Stomach smooth muscle (tissue), 2 donors: ENCODE measurements at regions not wholly inside any gene's neighbourhood (a gene's known extent, or its start where the extent isn't known, plus 50 kb on each side); places are given as distances from the start of the nearest gene placed in this dataset.

Experiments used
- H3K27ac ChIP-seq: one replicate; pipeline ENCODE4 v1.7.0; 2013; ENCODE audit warnings: mild to moderate bottlenecking, low read length, inconsistent platforms
- H3K27me3 ChIP-seq, 2 donors: one replicate each; pipeline ENCODE4 v1.7.0; 2013; ENCODE audit warnings: low read length in 2 of 2; ENCODE audit not compliant: insufficient read depth in 2 of 2, control insufficient read depth in 1 of 2
- H3K36me3 ChIP-seq, 2 donors: one replicate each; pipeline ENCODE4 v1.7.0; 2013; ENCODE audit warnings: low read length in 2 of 2; ENCODE audit not compliant: control insufficient read depth in 2 of 2, insufficient read depth in 2 of 2
- H3K4me1 ChIP-seq: one replicate; pipeline ENCODE4 v1.7.0; 2013; ENCODE audit warnings: low read length; ENCODE audit not compliant: control insufficient read depth, insufficient read depth
- H3K4me3 ChIP-seq, 2 donors: one replicate each; pipeline ENCODE4 v1.7.0; 2013; ENCODE audit warnings: low read length in 2 of 2
- H3K9ac ChIP-seq, 2 donors: one replicate each; pipeline ENCODE4 v1.7.0; 2013; ENCODE audit warnings: low read length in 2 of 2, mild to moderate bottlenecking in 1 of 2
- H3K9me3 ChIP-seq, 2 donors: one replicate each; pipeline ENCODE4 v1.7.0; 2013; ENCODE audit warnings: low read length in 2 of 2; ENCODE audit not compliant: control insufficient read depth in 2 of 2
- donor health status: healthy.
- donor health status: Pancreatic carcinoma.

DNA sequence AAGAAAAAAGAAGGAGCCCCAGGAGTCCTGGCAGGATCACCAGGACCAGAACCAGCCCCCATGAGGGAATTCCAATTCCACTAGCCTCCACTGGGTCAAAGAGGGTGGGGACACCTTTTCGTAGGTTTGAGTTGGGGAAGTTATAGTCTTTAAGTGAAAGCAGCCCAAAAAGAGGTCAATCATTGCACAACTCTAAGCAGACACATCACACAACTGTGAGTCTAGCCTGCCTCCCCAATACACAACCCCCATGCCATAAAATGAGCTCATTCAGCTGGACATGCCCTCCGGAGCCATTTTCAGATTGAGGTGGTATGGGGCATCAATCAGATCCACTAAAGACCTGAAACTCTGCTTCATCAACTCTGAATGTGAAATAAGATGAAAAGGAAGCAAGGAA is 179.9 kb downstream of the NPHP4 start:
- Histone ChIP-seq H3K27me3 (peaks cover 3 to 9% of the 10 kb centered on the region in 2 donors), H3K4me1 (no peaks in the 10 kb centered on the region), H3K9ac (no peak overlapping the region), H3K4me3 (no peak overlapping the region), H3K27ac (no peak overlapping the region), H3K9me3 (peaks cover 2 to 4% of the 10 kb centered on the region in 2 donors), H3K36me3 (no peaks in the 10 kb centered on the region)

DNA sequence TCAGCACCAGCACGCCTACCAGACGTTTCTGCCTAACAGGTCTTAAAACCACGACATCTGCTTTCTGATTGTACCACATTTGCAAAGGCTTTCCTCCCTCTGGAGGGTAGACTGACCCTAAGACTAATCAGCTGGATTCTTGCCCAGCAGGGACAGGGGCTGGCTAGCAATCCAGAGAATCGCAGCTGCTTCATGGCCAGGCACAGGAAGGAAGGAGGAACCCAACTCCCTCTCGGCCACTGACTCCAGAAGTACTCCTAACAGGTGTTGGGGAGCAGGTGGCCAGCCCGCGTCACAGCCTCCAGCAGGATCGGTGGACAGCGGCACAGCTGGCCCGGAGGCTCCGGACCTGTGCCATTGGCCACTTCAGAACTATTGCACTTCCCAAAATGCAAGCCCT is 180.8 kb downstream of the NPHP4 start:
- H3K9ac ChIP-seq, result no peak overlapping the region
- peaks cover 0 to 4% of the 10 kb centered on the region in 2 donors for H3K9me3 ChIP-seq
- no peak overlapping the region for H3K27ac ChIP-seq
- H3K4me3 ChIP-seq, result no peak overlapping the region
- H3K36me3 ChIP-seq, result no peaks in the 10 kb centered on the region
- peaks cover 3 to 9% of the 10 kb centered on the region in 2 donors for H3K27me3 ChIP-seq
- H3K4me1 ChIP-seq, result no peaks in the 10 kb centered on the region

DNA sequence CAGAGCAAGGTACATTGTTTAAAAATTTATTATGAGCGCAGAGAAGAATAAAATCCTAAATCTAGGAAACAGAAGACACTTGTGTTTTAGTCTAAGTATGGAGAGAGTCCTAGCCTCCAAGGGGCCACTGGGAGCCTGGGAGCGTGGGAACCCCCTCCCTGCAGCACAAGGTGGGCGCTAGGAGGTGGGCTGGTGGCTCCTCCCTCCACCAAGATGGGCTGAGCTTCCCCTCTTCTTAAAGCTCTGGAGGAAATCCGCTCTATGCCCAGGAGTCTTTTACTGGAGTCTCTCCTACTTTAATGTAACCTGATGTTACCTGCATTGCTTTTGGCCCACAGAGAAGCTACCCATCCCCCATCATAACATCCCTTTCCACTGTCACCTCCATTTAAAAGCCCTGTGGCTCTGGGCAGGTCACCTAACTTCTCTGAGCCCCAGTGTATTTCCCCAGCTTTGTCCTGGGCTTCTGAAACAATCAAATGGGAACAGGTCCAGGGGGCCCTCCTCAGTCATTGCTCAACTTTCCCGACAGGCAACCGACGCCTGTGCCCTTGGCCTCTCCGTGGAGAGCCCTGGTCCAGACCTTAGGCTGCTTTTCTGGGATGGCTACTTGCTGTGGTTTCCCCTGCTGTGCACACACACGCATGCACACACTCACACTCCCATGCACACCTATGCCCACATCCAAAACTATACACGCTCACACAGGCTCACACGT is 181.5 kb downstream of the NPHP4 start:
- H3K9me3 ChIP-seq, result peaks cover 0 to 4% of the 10 kb centered on the region in 2 donors
- H3K4me1 ChIP-seq, result no peaks in the 10 kb centered on the region
- no peak overlapping the region for H3K27ac ChIP-seq

DNA sequence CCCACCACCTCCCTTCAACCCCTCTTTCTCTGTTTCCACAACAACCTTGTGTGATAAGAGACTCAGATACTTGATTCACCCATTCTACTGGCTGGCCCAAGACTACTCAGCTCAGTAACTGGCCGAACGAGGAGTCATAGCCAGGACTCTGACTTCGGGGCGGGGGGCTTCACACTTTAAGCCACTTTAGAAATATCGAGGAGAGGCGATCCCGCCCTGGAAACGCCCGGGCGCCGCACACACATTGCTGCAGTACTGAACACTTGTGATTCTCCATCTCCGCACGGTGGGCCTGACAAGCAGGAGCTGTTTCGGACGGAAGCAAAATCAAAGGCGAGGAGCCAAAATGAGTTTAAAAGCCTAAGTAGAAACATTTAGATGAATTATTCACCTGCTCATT is 182.1 kb downstream of the NPHP4 start:
- Histone ChIP-seq H3K9me3 (peaks cover 0 to 4% of the 10 kb centered on the region in 2 donors), H3K9ac (no peak overlapping the region), H3K4me1 (no peaks in the 10 kb centered on the region), H3K27ac (no peak overlapping the region), H3K27me3 (peaks cover 6 to 7% of the 10 kb centered on the region in 2 donors), H3K36me3 (no peaks in the 10 kb centered on the region), H3K4me3 (no peak overlapping the region)

More for the DNA sequence above, 181.5 kb downstream of the NPHP4 start:
- Histone ChIP-seq H3K36me3 (no peaks in the 10 kb centered on the region), H3K27me3 (peaks cover 6 to 9% of the 10 kb centered on the region in 2 donors), H3K9ac (no peak overlapping the region), H3K4me3 (no peak overlapping the region)

DNA sequence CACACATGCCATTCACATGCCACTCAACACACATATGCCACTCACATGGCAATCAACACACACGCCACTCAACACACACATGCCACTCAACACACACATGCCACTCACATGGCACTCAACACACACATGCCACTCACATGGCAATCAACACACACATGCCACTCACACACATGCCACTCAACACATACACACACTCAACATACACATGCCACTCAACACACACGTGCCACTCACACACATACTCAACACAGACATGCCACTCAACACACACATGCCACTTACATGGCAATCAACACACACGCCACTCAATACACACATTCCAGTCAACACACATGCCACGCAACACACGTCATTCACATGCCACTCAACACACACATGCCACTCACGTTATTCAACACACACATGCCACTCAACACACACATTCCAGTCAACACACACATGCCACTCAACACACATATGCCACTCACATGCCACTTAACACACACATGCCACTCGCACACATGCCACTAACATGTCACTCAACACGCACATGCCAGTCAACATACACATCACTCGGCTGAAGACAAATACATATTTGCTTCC is 182.9 kb downstream of the NPHP4 start:
- Histone ChIP-seq H3K4me3 (no peak overlapping the region), H3K27me3 (peaks cover 5 to 6% of the 10 kb centered on the region in 2 donors), H3K4me1 (no peaks in the 10 kb centered on the region), H3K9me3 (peaks cover 0 to 4% of the 10 kb centered on the region in 2 donors), H3K27ac (no peak overlapping the region), H3K9ac (no peak overlapping the region), H3K36me3 (no peaks in the 10 kb centered on the region)

DNA sequence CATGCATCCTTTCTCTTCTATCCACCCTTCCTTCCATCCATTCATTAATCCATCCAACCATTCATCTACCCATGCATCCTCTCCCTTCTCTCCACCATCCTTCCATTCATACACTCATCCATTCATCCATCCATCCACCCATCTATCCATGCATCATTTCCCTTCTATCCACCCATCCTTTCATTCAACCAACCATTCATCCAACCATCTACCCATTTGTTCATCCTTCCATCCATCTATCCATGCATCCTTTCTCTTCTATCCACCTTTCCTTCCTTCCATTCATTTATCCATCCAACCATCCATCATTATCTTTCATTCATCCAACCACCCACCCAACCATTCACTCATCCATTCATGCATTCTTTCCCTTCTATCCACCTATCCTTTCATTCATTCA is 188.4 kb downstream of the NPHP4 start:
- peaks cover 0 to 5% of the 10 kb centered on the region in 2 donors for H3K9me3 ChIP-seq
- H3K4me3 ChIP-seq, result no peak overlapping the region
- peaks cover 0 to 3% of the 10 kb centered on the region in 2 donors for H3K27me3 ChIP-seq
- H3K27ac ChIP-seq, result no peak overlapping the region
- no peak overlapping the region for H3K9ac ChIP-seq
- H3K36me3 ChIP-seq, result no peaks in the 10 kb centered on the region
- H3K4me1 ChIP-seq, result no peaks in the 10 kb centered on the region

DNA sequence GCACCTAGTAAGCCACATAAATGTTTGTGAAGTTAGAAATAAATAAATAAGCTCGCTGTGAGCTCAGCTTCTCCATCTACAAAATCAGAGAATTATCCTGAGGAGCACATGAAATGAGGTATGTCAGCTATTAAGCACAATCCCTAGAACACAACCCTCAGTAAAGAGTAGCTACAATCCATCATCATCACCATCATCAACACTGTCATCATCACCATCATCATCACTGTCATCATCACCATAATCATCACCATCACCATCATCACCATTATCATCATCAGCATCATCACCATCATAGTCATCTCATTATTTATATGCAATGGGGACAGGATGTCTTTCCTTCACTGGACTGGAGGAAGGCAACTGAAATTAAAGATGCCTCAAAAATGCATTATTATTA is 189.6 kb downstream of the NPHP4 start:
- H3K27ac ChIP-seq, result no peak overlapping the region
- no peak overlapping the region for H3K9ac ChIP-seq
- H3K4me1 ChIP-seq, result no peaks in the 10 kb centered on the region
- peaks cover 0 to 3% of the 10 kb centered on the region in 2 donors for H3K27me3 ChIP-seq
- H3K9me3 ChIP-seq, result peaks cover 0 to 8% of the 10 kb centered on the region in 2 donors
- no peak overlapping the region for H3K4me3 ChIP-seq
- no peaks in the 10 kb centered on the region for H3K36me3 ChIP-seq

DNA sequence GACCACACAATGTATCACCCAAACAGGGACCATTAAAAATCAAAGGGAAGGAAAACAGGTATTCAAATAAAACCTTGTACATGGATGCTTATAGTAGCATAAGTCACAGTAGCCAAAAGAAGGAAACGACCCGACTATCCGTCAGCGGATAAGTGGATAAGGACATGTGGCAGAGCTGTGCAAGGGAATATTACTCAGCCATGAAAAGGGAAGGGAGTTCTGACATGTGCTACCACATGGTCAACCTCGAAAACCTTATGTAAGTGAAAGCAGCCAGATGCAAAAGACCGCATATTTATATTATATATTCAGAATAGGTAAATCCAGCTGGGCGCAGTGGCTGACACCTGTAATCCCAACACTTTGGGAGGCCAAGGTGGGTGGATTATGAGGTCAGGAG is 193.3 kb downstream of the NPHP4 start:
- Histone ChIP-seq H3K36me3 (no peaks in the 10 kb centered on the region), H3K27ac (no peak overlapping the region), H3K9ac (no peak overlapping the region), H3K4me3 (no peak overlapping the region), H3K27me3 (peaks cover 0 to 7% of the 10 kb centered on the region in 2 donors), H3K4me1 (no peaks in the 10 kb centered on the region), H3K9me3 (peaks cover 0 to 12% of the 10 kb centered on the region in 2 donors)

DNA sequence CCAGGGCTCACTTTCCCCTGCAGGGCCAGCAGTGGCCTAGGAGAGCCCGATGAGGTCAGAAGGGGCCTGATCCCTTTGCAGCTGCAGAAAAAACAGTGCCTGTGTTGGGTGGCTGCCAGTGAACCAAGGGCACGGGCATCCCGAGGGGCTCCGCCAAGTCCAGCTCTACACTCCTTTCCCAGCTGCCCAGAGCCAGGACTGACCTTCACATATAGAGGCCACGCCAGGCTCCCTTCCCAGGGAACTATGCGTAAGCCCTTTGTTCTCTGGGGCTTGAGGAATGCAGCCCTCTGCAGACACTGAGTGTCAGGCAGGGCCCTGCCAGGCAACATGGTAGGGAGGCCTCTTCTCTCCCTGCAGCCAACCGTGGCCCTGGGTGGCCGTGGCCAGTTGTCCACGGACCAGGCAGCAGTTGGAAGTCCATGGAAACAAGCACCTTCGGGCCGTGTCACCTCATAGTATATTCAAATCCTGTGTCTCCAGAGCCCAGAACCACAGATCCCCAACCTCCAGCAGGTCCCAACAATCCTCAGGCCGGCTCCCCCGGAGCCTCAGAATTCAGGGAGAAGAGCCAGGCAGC is 194.0 kb downstream of the NPHP4 start:
- peaks cover 0 to 12% of the 10 kb centered on the region in 2 donors for H3K9me3 ChIP-seq
- no peaks in the 10 kb centered on the region for H3K36me3 ChIP-seq
- no peak overlapping the region for H3K4me3 ChIP-seq
- no peaks in the 10 kb centered on the region for H3K4me1 ChIP-seq
- peaks cover 0 to 7% of the 10 kb centered on the region in 2 donors for H3K27me3 ChIP-seq
- no peak overlapping the region for H3K9ac ChIP-seq
- no peak overlapping the region for H3K27ac ChIP-seq

DNA sequence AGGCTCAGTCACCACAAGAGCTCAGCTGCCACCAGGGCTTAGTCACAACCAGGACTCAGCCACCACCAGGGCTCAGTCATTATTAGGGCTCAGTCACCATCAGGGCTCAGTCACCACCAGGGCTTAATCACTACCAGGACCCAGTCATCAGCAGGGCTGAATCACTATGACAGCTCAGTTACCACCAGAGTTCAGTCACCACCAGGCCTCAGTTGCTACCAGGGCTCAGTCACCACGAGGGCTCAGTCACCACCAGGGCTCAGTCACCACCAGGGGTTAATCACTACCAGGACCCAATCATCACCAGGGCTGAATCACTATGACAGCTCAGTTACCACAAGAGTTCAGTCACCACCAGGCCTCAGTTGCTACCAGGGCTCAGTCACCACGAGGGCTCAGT is 196.2 kb downstream of the NPHP4 start:
- Histone ChIP-seq H3K27ac (no peak overlapping the region), H3K27me3 (peaks cover 0 to 11% of the 10 kb centered on the region in 2 donors), H3K4me3 (no peak overlapping the region), H3K9ac (no peak overlapping the region), H3K4me1 (no peaks in the 10 kb centered on the region), H3K9me3 (peaks cover 0 to 8% of the 10 kb centered on the region in 2 donors), H3K36me3 (no peaks in the 10 kb centered on the region)

DNA sequence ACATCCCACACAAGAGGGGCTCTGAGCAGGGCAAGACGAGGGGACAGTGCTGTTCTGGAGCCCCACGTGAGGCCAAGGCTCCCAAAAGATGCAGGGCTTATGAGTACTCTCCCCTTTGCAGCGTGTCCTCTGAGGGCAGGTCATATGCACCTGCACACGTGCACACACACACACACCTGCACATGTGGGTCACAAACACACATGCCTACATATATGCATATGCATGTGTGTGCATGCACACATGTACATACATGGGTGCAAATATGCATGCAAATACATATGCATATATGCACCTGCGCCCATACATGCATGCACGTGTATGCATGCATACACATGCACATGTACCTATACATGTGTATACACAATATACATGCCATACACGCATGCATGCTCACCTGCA is 197.9 kb downstream of the NPHP4 start:
- peaks cover 0 to 8% of the 10 kb centered on the region in 2 donors for H3K9me3 ChIP-seq
- no peaks in the 10 kb centered on the region for H3K36me3 ChIP-seq
- H3K4me3 ChIP-seq, result no peak overlapping the region
- H3K27ac ChIP-seq, result no peak overlapping the region
- H3K4me1 ChIP-seq, result no peaks in the 10 kb centered on the region
- H3K9ac ChIP-seq, result no peak overlapping the region
- H3K27me3 ChIP-seq, result peaks cover 0 to 11% of the 10 kb centered on the region in 2 donors
